NT2/D1 (cell line): ENCODE measurements at regions not wholly inside any gene's neighbourhood (a gene's known extent, or its start where the extent isn't known, plus 50 kb on each side); places are given as distances from the start of the nearest gene placed in this dataset.

Source experiments
- DNase-seq: peaks from one replicate; pipeline ENCODE4 v3.0.0-alpha.2; 2011; ENCODE audit warnings: low read depth, low spot score
- H3K27me3 ChIP-seq: 2 replicates; pipeline ENCODE4 v1.6.0; 2011; ENCODE audit warnings: mild to moderate bottlenecking; ENCODE audit not compliant: insufficient read length, insufficient read depth
- H3K36me3 ChIP-seq: 2 replicates; pipeline ENCODE4 v1.6.1; 2011; ENCODE audit warnings: mild to moderate bottlenecking, low read length, mixed read lengths; ENCODE audit not compliant: insufficient read depth, insufficient read length
- H3K4me1 ChIP-seq: 2 replicates; pipeline ENCODE4 v1.5.1; 2011; ENCODE audit not compliant: insufficient read depth, insufficient read length
- H3K4me3 ChIP-seq: 2 replicates; pipeline ENCODE4 v1.5.1; 2011; ENCODE audit warnings: low read depth; ENCODE audit not compliant: insufficient read length
- H3K9ac ChIP-seq: 2 replicates; pipeline ENCODE4 v1.6.0; 2011; ENCODE audit warnings: low read depth; ENCODE audit not compliant: insufficient read length
- H3K9me3 ChIP-seq: 2 replicates; pipeline ENCODE4 v1.5.1; 2011; ENCODE audit warnings: mild to moderate bottlenecking, low read length; ENCODE audit not compliant: insufficient read depth
- SUZ12 ChIP-seq: IDR thresholded peaks from 2 replicates; pipeline ENCODE4 v1.6.1; 2011; ENCODE audit not compliant: insufficient read length, insufficient read depth; ENCODE audit errors: extremely low read depth
- YY1 ChIP-seq: IDR thresholded peaks from 2 replicates; pipeline ENCODE4 v1.6.1; 2011; ENCODE audit not compliant: insufficient read length, insufficient read depth
- ZNF274 ChIP-seq: IDR thresholded peaks from 2 replicates; pipeline ENCODE4 v1.6.1; 2011; ENCODE audit warnings: mild to moderate bottlenecking, low read depth, low read length

DNA sequence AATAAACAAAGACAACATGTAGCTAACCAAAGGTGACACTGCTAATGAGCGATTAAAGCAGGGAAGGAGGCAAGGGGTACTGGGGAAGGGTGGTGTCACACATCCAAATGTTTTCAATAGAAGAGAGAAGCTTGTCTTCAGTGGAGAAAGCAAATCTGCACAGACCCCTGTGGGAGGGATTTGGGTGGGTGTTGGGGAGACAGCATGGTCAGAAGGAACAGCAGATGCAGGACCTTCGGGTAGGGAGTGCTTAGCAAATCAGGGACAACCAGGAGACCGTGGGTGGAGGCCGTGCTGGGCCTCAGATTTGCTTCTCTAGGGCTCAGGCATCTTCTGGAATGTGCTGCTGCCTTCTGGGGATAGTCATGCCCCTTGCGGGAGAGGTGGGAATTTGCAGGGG, 185.3 kb upstream of the RAB6C start:
- Histone ChIP-seq H3K9ac (no peak overlapping the region), H3K9me3 (no peaks in the 10 kb centered on the region), H3K4me3 (no peak overlapping the region), H3K36me3 (no peaks in the 10 kb centered on the region), H3K4me1 (peaks cover 14% of the 10 kb centered on the region), H3K27me3 (no peaks in the 10 kb centered on the region)
- DNase-seq, result no peak
- TF ChIP-seq SUZ12 (no peak), YY1 (no peak), ZNF274 (no peak)

DNA sequence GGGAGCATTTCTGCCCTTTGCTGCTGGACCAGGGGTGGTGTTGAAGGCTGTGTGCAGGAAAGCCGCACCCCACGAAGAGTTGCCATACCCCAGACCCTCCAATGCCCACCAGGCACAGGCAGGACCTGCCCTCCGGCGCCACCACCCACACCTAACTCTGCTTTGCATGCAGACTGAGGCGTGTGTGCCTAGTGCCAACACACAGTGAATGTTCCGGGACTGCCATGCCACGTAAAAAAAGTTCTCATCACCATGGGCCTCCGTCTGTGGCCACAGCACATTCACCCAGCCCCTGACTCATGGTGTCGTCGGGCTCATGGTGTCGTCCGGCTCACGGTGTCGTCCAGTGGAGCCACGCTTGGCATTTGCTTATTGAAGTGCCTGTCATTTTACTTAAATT, 184.9 kb upstream of the RAB6C start:
- no peaks in the 10 kb centered on the region for H3K27me3 ChIP-seq
- no peak for TF ChIP-seq YY1
- TF ChIP-seq SUZ12, result no peak
- no peak for TF ChIP-seq ZNF274
- no peak for DNase-seq
- no peak overlapping the region for H3K4me3 ChIP-seq
- peaks cover 14% of the 10 kb centered on the region for H3K4me1 ChIP-seq
- H3K9ac ChIP-seq, result no peak overlapping the region
- no peaks in the 10 kb centered on the region for H3K36me3 ChIP-seq
- no peaks in the 10 kb centered on the region for H3K9me3 ChIP-seq

DNA sequence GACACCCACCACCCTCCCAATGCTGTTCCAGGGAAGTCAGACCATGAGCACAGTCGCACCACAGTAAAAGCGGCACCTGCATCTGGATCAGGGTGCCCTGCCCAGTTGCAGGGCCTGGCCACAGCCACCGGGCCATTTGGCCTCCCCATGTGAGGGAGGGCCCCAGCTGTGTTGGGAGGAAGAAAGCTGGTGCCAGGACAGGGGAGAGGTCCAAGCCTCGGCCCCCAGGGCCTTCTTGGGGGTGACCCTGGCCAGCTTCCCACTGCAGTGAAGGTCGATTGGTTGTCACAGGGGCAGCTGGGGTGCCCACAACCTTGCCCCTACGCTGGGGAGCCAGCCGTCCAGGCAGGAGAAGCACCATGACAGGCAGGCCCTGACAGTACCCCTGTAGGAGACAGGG, 183.2 kb upstream of the RAB6C start:
- Histone ChIP-seq H3K36me3 (no peaks in the 10 kb centered on the region), H3K4me3 (no peak overlapping the region), H3K9me3 (no peaks in the 10 kb centered on the region), H3K27me3 (no peaks in the 10 kb centered on the region), H3K4me1 (peaks cover 14% of the 10 kb centered on the region), H3K9ac (no peak overlapping the region)
- TF ChIP-seq ZNF274 (no peak), SUZ12 (no peak), YY1 (no peak)
- DNase-seq, result no peak

DNA sequence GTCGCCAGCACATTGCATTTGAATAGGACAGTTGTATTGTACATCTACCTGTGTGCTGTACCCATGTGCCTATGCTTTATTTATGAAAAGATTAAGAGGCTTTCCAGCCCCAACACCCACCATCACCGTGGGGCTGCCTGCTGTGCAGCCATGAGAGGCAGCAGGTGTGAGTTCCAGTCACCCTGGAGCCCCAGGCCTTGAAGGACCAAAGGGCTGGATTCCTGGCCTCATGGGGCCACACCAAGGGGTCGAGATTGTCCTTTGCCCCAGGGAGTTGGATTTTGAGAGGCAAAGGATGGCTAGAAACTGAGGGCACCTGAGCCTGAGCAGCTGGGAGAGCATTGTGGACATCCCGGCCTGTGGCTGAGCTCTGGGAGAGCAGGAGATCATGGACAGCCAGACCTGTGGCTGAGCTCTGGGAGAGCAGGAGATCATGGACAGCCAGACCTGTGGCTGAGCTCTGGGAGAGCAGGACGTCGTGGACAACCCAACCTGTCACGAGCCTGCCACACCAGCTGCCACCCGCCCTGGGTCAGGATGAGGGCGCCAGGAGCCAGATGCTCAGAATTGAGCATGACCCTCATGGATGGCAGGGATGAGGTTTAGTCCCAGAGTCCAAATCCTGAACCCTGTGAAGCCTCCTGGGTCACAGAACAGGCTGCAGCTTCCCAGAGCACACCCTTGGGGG, 182.5 kb upstream of the RAB6C start:
- no peaks in the 10 kb centered on the region for H3K36me3 ChIP-seq
- no peak overlapping the region for H3K9ac ChIP-seq
- H3K27me3 ChIP-seq, result no peaks in the 10 kb centered on the region
- no peak overlapping the region for H3K4me3 ChIP-seq
- peaks cover 16% of the 10 kb centered on the region for H3K4me1 ChIP-seq
- no peak for DNase-seq
- no peak for TF ChIP-seq SUZ12
- TF ChIP-seq YY1, result no peak
- no peak for TF ChIP-seq ZNF274
- H3K9me3 ChIP-seq, result no peaks in the 10 kb centered on the region

DNA sequence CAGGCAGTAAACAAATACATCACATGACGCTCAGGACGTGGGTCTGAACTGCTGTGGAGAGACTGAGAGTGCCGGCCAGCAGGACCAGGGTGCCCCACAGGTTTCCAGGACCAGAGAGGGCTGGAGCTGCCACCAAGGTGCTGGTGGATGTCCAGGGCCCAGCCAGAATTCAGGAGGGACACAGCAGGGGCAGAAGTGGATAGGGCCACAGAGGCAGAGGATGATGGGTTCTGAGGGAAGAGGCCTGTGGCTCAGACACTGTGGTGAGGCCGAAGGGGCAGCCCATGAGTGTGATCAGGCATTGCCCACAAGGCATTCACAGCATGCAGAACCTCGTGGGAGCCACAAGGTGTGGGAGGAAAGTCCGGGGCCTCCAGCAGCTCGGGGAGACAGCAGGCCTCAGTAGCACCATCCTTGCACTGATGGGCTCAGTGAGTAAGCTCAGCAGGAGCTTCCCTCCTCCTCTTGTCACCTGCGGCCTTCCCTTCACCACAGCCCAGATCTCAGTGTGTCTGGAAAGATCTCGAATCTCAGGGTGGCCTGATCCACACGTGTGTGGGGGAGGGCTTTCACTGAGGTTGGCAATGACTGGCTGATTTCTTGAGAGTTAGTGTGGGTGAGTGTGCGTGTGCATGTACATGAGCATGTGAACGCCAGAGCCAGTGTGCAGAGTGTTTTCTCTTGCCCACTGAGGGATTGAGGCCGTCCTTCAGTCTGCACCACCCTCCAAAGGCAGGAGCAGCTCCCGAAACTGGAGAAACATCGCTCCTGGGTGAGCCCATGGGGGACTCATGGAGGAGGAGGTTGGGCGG, 181.8 kb upstream of the RAB6C start:
- H3K36me3 ChIP-seq, result no peaks in the 10 kb centered on the region
- no peaks in the 10 kb centered on the region for H3K9me3 ChIP-seq
- TF ChIP-seq SUZ12, result no peak
- no peak for TF ChIP-seq ZNF274
- TF ChIP-seq YY1, result no peak
- no peak overlapping the region for H3K4me3 ChIP-seq
- no peak for DNase-seq
- H3K27me3 ChIP-seq, result no peaks in the 10 kb centered on the region
- H3K4me1 ChIP-seq, result peaks cover 22% of the 10 kb centered on the region
- H3K9ac ChIP-seq, result peak overlapping the region; percentile 16

DNA sequence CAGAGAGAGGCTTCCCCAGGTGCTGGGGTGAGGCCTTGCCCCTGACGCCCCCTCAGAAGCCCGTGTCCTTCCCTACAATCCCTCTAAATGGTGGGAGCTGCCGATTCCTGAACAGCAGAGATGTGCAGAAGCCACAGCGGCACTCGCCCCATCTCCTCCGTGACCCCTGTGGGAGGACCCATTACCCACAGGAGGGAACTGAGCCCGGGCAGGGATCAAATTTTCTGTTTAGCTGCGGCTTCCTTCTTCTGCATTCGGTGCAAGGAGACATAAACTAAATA, 181.2 kb upstream of the RAB6C start:
- no peaks in the 10 kb centered on the region for H3K27me3 ChIP-seq
- no peaks in the 10 kb centered on the region for H3K36me3 ChIP-seq
- H3K4me1 ChIP-seq, result peaks cover 22% of the 10 kb centered on the region
- no peak overlapping the region for H3K9ac ChIP-seq
- no peaks in the 10 kb centered on the region for H3K9me3 ChIP-seq
- H3K4me3 ChIP-seq, result no peak overlapping the region
- no peak for DNase-seq
- TF ChIP-seq YY1, result no peak

DNA sequence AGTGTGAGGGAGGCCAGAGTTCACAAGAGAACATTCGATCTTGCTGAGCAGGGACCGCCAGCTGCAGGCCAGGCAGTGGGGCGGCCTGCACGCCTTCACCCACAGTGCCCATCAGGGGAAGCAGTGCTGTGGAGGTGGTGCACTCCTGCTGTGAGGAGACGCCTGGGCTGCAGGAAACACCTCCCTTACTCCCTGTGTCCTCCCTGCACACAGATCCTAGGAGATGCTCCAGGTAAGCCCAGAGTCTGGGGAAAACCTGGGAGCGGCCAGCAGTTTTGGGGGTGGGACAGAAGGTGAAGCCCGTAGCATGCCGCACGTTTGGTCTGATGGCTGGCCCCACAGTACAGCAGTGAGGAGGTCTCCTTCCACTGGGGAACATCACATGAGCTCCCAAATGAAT, 180.8 kb upstream of the RAB6C start:
- H3K4me1 ChIP-seq, result peaks cover 22% of the 10 kb centered on the region
- DNase-seq, result no peak
- no peak for TF ChIP-seq SUZ12
- no peak for TF ChIP-seq ZNF274
- TF ChIP-seq YY1, result no peak
- H3K36me3 ChIP-seq, result no peaks in the 10 kb centered on the region
- no peak overlapping the region for H3K4me3 ChIP-seq
- H3K9me3 ChIP-seq, result no peaks in the 10 kb centered on the region
- H3K9ac ChIP-seq, result no peak overlapping the region
- no peaks in the 10 kb centered on the region for H3K27me3 ChIP-seq
